ENCODE measurements at regions not wholly inside any gene's neighbourhood (a gene's known extent, or its start where the extent isn't known, plus 50 kb on each side); places are given as distances from the start of the nearest gene placed in this dataset.

GRCh38 chr13:30151388-30151787 is 156.0 kb downstream of the KATNAL1 start:
- DNase-seq: no peak

GRCh38 chr13:30149248-30149647 is 158.1 kb downstream of the KATNAL1 start:
- no peak for DNase-seq

GRCh38 chr13:30148786-30149185 is 158.6 kb downstream of the KATNAL1 start:
- DNase-seq: no peak

- peak; percentile 48 for DNase-seq
Observed at GRCh38 chr13:30148171-30148754, 159.1 kb downstream of the KATNAL1 start.

GRCh38 chr13:30147421-30147820 is 159.9 kb downstream of the KATNAL1 start:
- DNase-seq: no peak

- no peak for DNase-seq
Observed at GRCh38 chr13:30147015-30147414, 160.3 kb downstream of the KATNAL1 start.

- peak; percentile 59 for DNase-seq
Observed at GRCh38 chr13:30145709-30146367, 161.5 kb downstream of the KATNAL1 start.

- no peak for DNase-seq
Observed at GRCh38 chr13:30143666-30144400, 163.5 kb downstream of the KATNAL1 start.

GRCh38 chr13:30142486-30143211 is 164.7 kb downstream of the KATNAL1 start:
- peak; percentile 35 for DNase-seq

GRCh38 chr13:30141775-30142485 is 165.4 kb downstream of the KATNAL1 start:
- DNase-seq: no peak

- DNase-seq: no peak
Observed at GRCh38 chr13:30140973-30141372, 166.4 kb downstream of the KATNAL1 start.

- DNase-seq: no peak
Observed at GRCh38 chr13:30138511-30138910, 168.8 kb downstream of the KATNAL1 start.

- no peak for DNase-seq
Observed at GRCh38 chr13:30135868-30136267, 171.5 kb downstream of the KATNAL1 start.

- no peak for DNase-seq
Observed at GRCh38 chr13:30135351-30135750, 172.0 kb downstream of the KATNAL1 start.

GRCh38 chr13:30134578-30134977 is 172.8 kb downstream of the KATNAL1 start:
- DNase-seq: no peak

GRCh38 chr13:30133996-30134395 is 173.4 kb downstream of the KATNAL1 start:
- DNase-seq: no peak

- no peak for DNase-seq
Observed at GRCh38 chr13:30133554-30133912, 173.8 kb downstream of the KATNAL1 start.

GRCh38 chr13:30132623-30133553 is 174.5 kb downstream of the KATNAL1 start:
- peak; percentile 97 for DNase-seq

GRCh38 chr13:30129411-30129810 is 177.9 kb downstream of the KATNAL1 start:
- no peak for DNase-seq

GRCh38 chr13:30128591-30128990 is 178.8 kb downstream of the KATNAL1 start:
- no peak for DNase-seq

GRCh38 chr13:30128095-30128494 is 179.3 kb downstream of the KATNAL1 start:
- no peak for DNase-seq

Measured in activated naive CD4-positive, alpha-beta T cell treated with Interleukin-2 at 50 U/mL for 16 hours (primary cell).